ENCODE measurements at regions not wholly inside any gene's neighbourhood (a gene's known extent, or its start where the extent isn't known, plus 50 kb on each side); places are given as distances from the start of the nearest gene placed in this dataset.

- DNase-seq: no peak
These were observed 50.2 kb upstream of the VGLL3 start for GRCh38 chr3:87041191-87041590.

Measured in fibroblast of skin of right biceps (primary cell).